ENCODE measurements at regions not wholly inside any gene's neighbourhood (a gene's known extent, or its start where the extent isn't known, plus 50 kb on each side); places are given as distances from the start of the nearest gene placed in this dataset.

DNA sequence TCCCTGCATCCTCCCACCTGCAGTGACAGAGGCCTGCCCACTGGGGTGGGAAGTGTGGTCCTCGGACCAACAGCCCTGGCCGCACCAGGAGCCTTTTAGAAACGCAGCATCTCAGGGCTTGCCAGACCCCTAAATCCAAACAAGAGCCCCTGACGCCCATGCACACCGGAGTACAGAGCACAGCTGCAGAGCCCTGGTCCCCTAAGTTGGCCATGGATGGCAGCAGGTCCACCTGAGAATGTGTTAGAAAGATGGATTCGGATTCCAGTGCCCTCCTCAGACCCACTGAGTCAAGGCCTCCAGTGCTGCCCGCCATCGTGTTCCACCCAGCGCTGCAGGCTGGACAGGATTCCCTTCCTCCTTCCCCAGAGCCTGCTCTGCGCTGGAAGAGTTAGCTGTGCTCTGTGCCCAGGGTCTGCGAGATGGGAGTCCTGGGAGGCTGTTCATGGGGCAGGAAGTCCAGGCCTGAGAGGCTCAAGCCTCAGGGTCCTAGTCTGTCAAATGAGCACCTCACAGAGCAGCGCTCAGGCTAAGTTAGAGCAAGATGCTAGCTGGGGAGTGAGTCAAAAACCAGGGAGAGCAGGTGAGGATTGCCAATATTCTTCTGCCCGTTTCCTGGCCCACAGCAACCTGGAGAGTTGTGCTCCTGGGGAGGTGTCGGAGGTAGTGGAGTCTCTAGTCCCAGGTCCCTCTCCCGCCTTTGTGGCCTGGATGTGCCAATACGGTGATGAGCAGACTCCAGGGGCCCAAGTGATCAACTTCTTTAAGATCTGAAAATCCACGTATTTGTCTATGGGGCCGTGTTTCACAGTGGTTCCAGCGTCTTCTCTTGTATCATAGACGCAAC is 95.9 kb upstream of the GPR26 start:
- Histone ChIP-seq H2BK120ac (ENCODE audit: low read depth, low read length, poor library complexity, severe bottlenecking) (no peak overlapping the region), H2AK5ac (ENCODE audit: insufficient read length, low read length) (no peak overlapping the region), H2BK12ac (ENCODE audit: insufficient read length, low read depth, low read length) (no peak overlapping the region), H4K8ac (replicated peaks; ENCODE audit: insufficient read length, low read depth, low read length) (no peak overlapping the region), H3K23ac (ENCODE audit: insufficient read length, low read depth, low read length) (no peak overlapping the region), H3K27me3 (ENCODE audit: insufficient read depth, low read length) (peaks cover 2% of the 10 kb centered on the region; the same call in 1 of the 2 replicates), H3K14ac (ENCODE audit: insufficient read depth, low read length) (no peak overlapping the region; the same call in 1 of the 2 replicates), H3K9ac (ENCODE audit: extremely low read depth, insufficient read length, low read length) (no peak overlapping the region), H3K27ac (ENCODE audit: insufficient read length, low read depth, low read length) (no peak overlapping the region), H2BK5ac (ENCODE audit: insufficient read length, low read length) (no peak overlapping the region), H3K4ac (ENCODE audit: low read depth, low read length) (no peak overlapping the region), H2BK15ac (ENCODE audit: low read depth, low read length) (no peak overlapping the region), H3K9me3 (ENCODE audit: control insufficient read depth, low read depth, low read length) (no peaks in the 10 kb centered on the region), H3K4me1 (ENCODE audit: insufficient read depth, low read length) (no peaks in the 10 kb centered on the region), H4K91ac (ENCODE audit: insufficient read length, low read depth, low read length) (no peak overlapping the region), H3T11ph (ENCODE audit: low read length) (no peak overlapping the region), H4K20me1 (ENCODE audit: control insufficient read depth, insufficient read depth, insufficient read length) (no peaks in the 10 kb centered on the region), H3K79me2 (ENCODE audit: insufficient read depth, low read length) (no peaks in the 10 kb centered on the region), H3K18ac (ENCODE audit: insufficient read length, low read depth, low read length) (no peak overlapping the region), H3K23me2 (ENCODE audit: insufficient read length, low read depth, low read length, poor library complexity, severe bottlenecking) (no peaks in the 10 kb centered on the region), H2AFZ (ENCODE audit: low read length) (no peak overlapping the region), H3K79me1 (ENCODE audit: insufficient read depth, low read depth, low read length, poor library complexity, severe bottlenecking) (no peaks in the 10 kb centered on the region), H2BK20ac (ENCODE audit: low read depth, low read length, poor library complexity, severe bottlenecking) (no peak overlapping the region), H3K4me2 (ENCODE audit: insufficient read depth, insufficient read length, low read length) (no peak overlapping the region), H4K5ac (ENCODE audit: insufficient read length, low read depth, low read length) (no peak overlapping the region), H3K56ac (ENCODE audit: insufficient read length, low read depth, low read length) (no peak overlapping the region)
- H3K4me1 Mint-ChIP-seq: peaks cover 14 to 25% of the 10 kb centered on the region in 2 experiments
- TF ChIP-seq, protein P1, sequence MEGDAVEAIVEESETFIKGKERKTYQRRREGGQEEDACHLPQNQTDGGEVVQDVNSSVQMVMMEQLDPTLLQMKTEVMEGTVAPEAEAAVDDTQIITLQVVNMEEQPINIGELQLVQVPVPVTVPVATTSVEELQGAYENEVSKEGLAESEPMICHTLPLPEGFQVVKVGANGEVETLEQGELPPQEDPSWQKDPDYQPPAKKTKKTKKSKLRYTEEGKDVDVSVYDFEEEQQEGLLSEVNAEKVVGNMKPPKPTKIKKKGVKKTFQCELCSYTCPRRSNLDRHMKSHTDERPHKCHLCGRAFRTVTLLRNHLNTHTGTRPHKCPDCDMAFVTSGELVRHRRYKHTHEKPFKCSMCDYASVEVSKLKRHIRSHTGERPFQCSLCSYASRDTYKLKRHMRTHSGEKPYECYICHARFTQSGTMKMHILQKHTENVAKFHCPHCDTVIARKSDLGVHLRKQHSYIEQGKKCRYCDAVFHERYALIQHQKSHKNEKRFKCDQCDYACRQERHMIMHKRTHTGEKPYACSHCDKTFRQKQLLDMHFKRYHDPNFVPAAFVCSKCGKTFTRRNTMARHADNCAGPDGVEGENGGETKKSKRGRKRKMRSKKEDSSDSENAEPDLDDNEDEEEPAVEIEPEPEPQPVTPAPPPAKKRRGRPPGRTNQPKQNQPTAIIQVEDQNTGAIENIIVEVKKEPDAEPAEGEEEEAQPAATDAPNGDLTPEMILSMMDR (conservative IDR thresholded peaks at IDR 0.05): no peak
- no peak overlapping the region for H3K27ac Mint-ChIP-seq
- no CpG with 5 or more reads among the region's 20 CpGs for WGBS (ENCODE audit: extremely low coverage, insufficient read length, low lambda C conversion rate)
- H3K4me3 Mint-ChIP-seq: no peak overlapping the region
- H3K36me3 Mint-ChIP-seq (ENCODE audit: insufficient read depth in 1 of 3, low read depth in 3 of 3): no peaks in the 10 kb centered on the region; a peak in 1 of 7 replicates
- no peaks in the 10 kb centered on the region for H3K9me3 Mint-ChIP-seq
- H3K27me3 Mint-ChIP-seq (ENCODE audit: low read depth): peaks cover 25% of the 10 kb centered on the region
- DNase-seq: peak; percentile 15

Measured in H9 (cell line).